ENCODE measurements at regions not wholly inside any gene's neighbourhood (a gene's known extent, or its start where the extent isn't known, plus 50 kb on each side); places are given as distances from the start of the nearest gene placed in this dataset.

GRCh38 chr3:178456621-178457285 lies 79.5 kb upstream of the KCNMB2 start:
- DNase-seq (ENCODE audit: low spot score) = no peak
- TF ChIP-seq, protein P1, sequence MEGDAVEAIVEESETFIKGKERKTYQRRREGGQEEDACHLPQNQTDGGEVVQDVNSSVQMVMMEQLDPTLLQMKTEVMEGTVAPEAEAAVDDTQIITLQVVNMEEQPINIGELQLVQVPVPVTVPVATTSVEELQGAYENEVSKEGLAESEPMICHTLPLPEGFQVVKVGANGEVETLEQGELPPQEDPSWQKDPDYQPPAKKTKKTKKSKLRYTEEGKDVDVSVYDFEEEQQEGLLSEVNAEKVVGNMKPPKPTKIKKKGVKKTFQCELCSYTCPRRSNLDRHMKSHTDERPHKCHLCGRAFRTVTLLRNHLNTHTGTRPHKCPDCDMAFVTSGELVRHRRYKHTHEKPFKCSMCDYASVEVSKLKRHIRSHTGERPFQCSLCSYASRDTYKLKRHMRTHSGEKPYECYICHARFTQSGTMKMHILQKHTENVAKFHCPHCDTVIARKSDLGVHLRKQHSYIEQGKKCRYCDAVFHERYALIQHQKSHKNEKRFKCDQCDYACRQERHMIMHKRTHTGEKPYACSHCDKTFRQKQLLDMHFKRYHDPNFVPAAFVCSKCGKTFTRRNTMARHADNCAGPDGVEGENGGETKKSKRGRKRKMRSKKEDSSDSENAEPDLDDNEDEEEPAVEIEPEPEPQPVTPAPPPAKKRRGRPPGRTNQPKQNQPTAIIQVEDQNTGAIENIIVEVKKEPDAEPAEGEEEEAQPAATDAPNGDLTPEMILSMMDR (IDR thresholded peaks at IDR 0.05; ENCODE audit: extremely low read depth, missing control alignments) = no peak

GRCh38 chr3:178457511-178457910 lies 78.7 kb upstream of the KCNMB2 start:
- DNase-seq (ENCODE audit: low spot score) = no peak
- TF ChIP-seq, protein P1 (IDR thresholded peaks at IDR 0.05; ENCODE audit: extremely low read depth, missing control alignments) = no peak

- DNase-seq (ENCODE audit: low spot score) = no peak
- TF ChIP-seq, protein P1 (IDR thresholded peaks at IDR 0.05; ENCODE audit: extremely low read depth, missing control alignments) = no peak
Observed at GRCh38 chr3:178458313-178459037, 77.8 kb upstream of the KCNMB2 start.

GRCh38 chr3:178459038-178459410 lies 77.2 kb upstream of the KCNMB2 start:
- no peak for DNase-seq (ENCODE audit: low spot score)
- TF ChIP-seq, protein P1 (IDR thresholded peaks at IDR 0.05; ENCODE audit: extremely low read depth, missing control alignments) = no peak

- no peak for DNase-seq (ENCODE audit: low spot score)
- TF ChIP-seq, protein P1 (IDR thresholded peaks at IDR 0.05; ENCODE audit: extremely low read depth, missing control alignments) = no peak
Observed at GRCh38 chr3:178465260-178466180, 70.7 kb upstream of the KCNMB2 start.

DNA sequence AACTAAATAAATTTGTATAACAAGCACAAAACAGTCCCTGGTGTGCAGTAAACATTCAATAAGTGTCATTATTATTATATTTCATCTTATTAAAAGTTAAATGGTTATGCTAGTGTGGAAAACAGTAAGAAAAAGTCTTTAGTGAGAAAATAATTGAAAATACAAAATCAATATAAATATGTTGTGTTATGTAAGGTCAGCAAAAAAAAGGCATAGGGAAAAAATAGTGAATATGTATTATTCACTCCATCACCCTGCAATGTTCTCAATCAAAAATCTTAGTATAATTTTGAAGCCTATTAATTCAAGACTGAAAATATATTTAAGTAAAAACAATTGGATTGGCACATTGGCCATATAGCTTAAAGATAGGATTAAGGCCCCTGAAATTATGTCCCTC lies 63.3 kb upstream of the KCNMB2 start:
- no peak for DNase-seq (ENCODE audit: low spot score)
- TF ChIP-seq, protein P1 (IDR thresholded peaks at IDR 0.05; ENCODE audit: extremely low read depth, missing control alignments) = no peak
